Erythroblast (primary cell): ENCODE measurements at regions not wholly inside any gene's neighbourhood (a gene's known extent, or its start where the extent isn't known, plus 50 kb on each side); places are given as distances from the start of the nearest gene placed in this dataset.

Experiments
- GATA1 ChIP-seq: IDR thresholded peaks from 2 replicates; pipeline ENCODE4 v1.6.1; 2011; ENCODE audit warnings: low read depth, mild to moderate bottlenecking, control low read depth, low read length, moderate library complexity
- POLR2A ChIP-seq: IDR thresholded peaks from 2 replicates; pipeline ENCODE4 v1.6.1; 2011; ENCODE audit warnings: mild to moderate bottlenecking, low read length

GRCh38 chr11:23556163-23556750, 696.0 kb upstream of the CCDC179 start:
- no peak for TF ChIP-seq POLR2A
- TF ChIP-seq GATA1 = no peak
